ENCODE measurements at regions not wholly inside any gene's neighbourhood (a gene's known extent, or its start where the extent isn't known, plus 50 kb on each side); places are given as distances from the start of the nearest gene placed in this dataset.

DNA sequence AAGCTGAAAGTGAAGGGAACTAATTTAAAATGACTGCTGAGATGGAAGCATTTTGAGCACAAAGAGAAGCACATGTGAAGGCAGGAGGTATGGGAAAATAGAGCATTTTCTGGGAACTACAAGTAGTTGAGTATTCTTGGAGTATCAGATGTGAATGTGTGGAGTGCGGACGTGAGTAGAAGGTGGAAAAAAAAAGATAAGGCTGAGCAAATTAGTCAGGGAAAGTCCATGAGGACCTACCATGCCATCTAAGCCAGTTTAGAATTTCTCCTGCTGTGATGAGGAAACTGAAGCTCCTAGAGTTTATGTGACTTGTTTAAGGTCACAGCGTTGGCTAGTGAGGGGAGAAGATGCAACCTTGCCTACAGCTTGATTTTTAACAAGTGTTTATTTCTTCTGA lies 578.1 kb upstream of the MIR17HG start:
- no peak for TF ChIP-seq EZH2 (IDR thresholded peaks at IDR 0.05; ENCODE audit: low read depth)
- Histone ChIP-seq H3K79me2 (ENCODE audit: low read depth) (no peaks in the 10 kb centered on the region), H3K27me3 (ENCODE audit: insufficient read depth, low read depth) (no peaks in the 10 kb centered on the region), H3K9me3 (ENCODE audit: insufficient read depth, low read depth) (no peaks in the 10 kb centered on the region), H3K4me1 (replicated peaks; ENCODE audit: insufficient read depth) (no peaks in the 10 kb centered on the region), H3K4me3 (no peak overlapping the region), H3K27ac (no peak overlapping the region), H3K9me2 (ENCODE audit: insufficient read depth) (no peaks in the 10 kb centered on the region; the same call in 1 of the 2 replicates), H3F3A (ENCODE audit: insufficient read depth, low read depth) (no peaks in the 10 kb centered on the region), H3K36me3 (ENCODE audit: low read depth) (no peaks in the 10 kb centered on the region), H2AFZ (no peak overlapping the region), H4K20me1 (ENCODE audit: insufficient read depth) (no peaks in the 10 kb centered on the region), H3K4me2 (no peak overlapping the region)
- ChIA-PET CTCF (no interaction called here), POLR2A (ENCODE audit: unreplicated experiment) (no interaction called here)
- DNase-seq: no peak
- intact Hi-C loops (cut with micrococcal nuclease; ENCODE audit: unreplicated experiment): no loop called here
- no TSS peak for BruUV-seq (replicated peaks)

DNA sequence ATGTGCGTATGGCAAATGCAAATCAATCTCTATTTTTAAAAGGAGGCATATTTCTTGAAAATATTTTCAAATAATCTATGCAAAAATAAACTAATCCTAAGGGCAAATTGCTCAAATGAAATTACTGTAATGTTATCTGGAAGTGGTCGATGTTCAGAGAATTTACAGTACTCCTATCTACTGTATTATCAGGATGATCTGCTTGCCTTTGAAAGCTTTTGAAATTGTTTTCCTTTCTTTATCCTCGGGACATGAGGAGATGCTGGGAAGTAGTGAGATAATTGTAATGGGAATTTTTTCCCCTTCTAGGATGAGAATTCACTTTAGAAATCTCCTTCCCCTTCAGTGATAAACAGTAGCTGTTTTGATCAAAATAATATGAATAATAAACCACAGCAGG lies 577.2 kb upstream of the MIR17HG start:
- H3K4me3 ChIP-seq: no peak overlapping the region
- H3F3A ChIP-seq (ENCODE audit: insufficient read depth, low read depth): no peaks in the 10 kb centered on the region
- no peak overlapping the region for H3K4me2 ChIP-seq
- TF ChIP-seq, protein P1, sequence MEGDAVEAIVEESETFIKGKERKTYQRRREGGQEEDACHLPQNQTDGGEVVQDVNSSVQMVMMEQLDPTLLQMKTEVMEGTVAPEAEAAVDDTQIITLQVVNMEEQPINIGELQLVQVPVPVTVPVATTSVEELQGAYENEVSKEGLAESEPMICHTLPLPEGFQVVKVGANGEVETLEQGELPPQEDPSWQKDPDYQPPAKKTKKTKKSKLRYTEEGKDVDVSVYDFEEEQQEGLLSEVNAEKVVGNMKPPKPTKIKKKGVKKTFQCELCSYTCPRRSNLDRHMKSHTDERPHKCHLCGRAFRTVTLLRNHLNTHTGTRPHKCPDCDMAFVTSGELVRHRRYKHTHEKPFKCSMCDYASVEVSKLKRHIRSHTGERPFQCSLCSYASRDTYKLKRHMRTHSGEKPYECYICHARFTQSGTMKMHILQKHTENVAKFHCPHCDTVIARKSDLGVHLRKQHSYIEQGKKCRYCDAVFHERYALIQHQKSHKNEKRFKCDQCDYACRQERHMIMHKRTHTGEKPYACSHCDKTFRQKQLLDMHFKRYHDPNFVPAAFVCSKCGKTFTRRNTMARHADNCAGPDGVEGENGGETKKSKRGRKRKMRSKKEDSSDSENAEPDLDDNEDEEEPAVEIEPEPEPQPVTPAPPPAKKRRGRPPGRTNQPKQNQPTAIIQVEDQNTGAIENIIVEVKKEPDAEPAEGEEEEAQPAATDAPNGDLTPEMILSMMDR (conservative IDR thresholded peaks at IDR 0.05): no peak
- TF ChIP-seq EZH2 (IDR thresholded peaks at IDR 0.05; ENCODE audit: low read depth): no peak
- H3K27ac ChIP-seq: no peak overlapping the region
- peak overlapping the region; percentile 39; the same call in 1 of the 2 replicates for H2AFZ ChIP-seq
- ChIA-PET POLR2A (ENCODE audit: unreplicated experiment) (no interaction called here), CTCF (no interaction called here)
- no peaks in the 10 kb centered on the region for H4K20me1 ChIP-seq (ENCODE audit: insufficient read depth)
- no TSS peak for BruUV-seq (replicated peaks)
- no peaks in the 10 kb centered on the region for H3K9me3 ChIP-seq (ENCODE audit: insufficient read depth, low read depth)
- no peak for DNase-seq
- H3K79me2 ChIP-seq (ENCODE audit: low read depth): no peaks in the 10 kb centered on the region
- H3K4me1 ChIP-seq (replicated peaks; ENCODE audit: insufficient read depth): no peaks in the 10 kb centered on the region
- no peaks in the 10 kb centered on the region for H3K27me3 ChIP-seq (ENCODE audit: insufficient read depth, low read depth)
- H3K9me2 ChIP-seq (ENCODE audit: insufficient read depth): no peaks in the 10 kb centered on the region; the same call in 1 of the 2 replicates
- H3K36me3 ChIP-seq (ENCODE audit: low read depth): no peaks in the 10 kb centered on the region
- intact Hi-C loops (cut with micrococcal nuclease; ENCODE audit: unreplicated experiment): no loop called here

DNA sequence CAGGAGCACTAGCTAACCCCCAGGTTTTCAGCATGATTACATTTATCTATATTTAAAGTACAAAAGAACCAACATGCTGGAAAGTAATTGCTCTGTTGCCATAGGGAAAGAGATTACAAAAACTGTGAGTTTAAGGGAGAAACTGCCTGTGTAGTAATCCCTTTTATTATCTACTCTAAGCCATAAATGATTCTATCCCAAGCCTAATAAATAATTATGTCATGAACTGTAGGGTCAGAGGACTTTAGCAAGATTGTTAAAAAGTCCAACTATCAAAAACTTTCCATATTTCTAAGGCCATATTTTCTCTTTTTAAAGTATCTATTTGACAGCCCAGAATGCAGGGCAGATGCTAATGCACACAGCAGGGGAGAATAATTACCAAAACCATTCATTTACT lies 573.8 kb upstream of the MIR17HG start:
- intact Hi-C loops (cut with micrococcal nuclease; ENCODE audit: unreplicated experiment): no loop called here
- no peaks in the 10 kb centered on the region for H3K9me2 ChIP-seq (ENCODE audit: insufficient read depth)
- H3K36me3 ChIP-seq (ENCODE audit: low read depth): no peaks in the 10 kb centered on the region
- H3K4me3 ChIP-seq: no peak overlapping the region
- H3K27me3 ChIP-seq (ENCODE audit: insufficient read depth, low read depth): no peaks in the 10 kb centered on the region
- no peak overlapping the region for H3K27ac ChIP-seq
- H3K4me1 ChIP-seq (replicated peaks; ENCODE audit: insufficient read depth): no peaks in the 10 kb centered on the region
- H2AFZ ChIP-seq: no peak overlapping the region
- H3K9me3 ChIP-seq (ENCODE audit: insufficient read depth, low read depth): no peaks in the 10 kb centered on the region
- no TSS peak for BruUV-seq (replicated peaks)
- no peak overlapping the region for H3K4me2 ChIP-seq
- no peaks in the 10 kb centered on the region for H3K79me2 ChIP-seq (ENCODE audit: low read depth)
- no peaks in the 10 kb centered on the region for H3F3A ChIP-seq (ENCODE audit: insufficient read depth, low read depth)
- TF ChIP-seq EZH2 (IDR thresholded peaks at IDR 0.05; ENCODE audit: low read depth): no peak
- TF ChIP-seq, protein P1 (conservative IDR thresholded peaks at IDR 0.05): no peak
- no peaks in the 10 kb centered on the region; the same call in 1 of the 2 replicates for H4K20me1 ChIP-seq (ENCODE audit: insufficient read depth)
- POLR2A ChIA-PET (ENCODE audit: unreplicated experiment): no interaction called here
- no peak for DNase-seq
- CTCF ChIA-PET: no interaction called here

DNA sequence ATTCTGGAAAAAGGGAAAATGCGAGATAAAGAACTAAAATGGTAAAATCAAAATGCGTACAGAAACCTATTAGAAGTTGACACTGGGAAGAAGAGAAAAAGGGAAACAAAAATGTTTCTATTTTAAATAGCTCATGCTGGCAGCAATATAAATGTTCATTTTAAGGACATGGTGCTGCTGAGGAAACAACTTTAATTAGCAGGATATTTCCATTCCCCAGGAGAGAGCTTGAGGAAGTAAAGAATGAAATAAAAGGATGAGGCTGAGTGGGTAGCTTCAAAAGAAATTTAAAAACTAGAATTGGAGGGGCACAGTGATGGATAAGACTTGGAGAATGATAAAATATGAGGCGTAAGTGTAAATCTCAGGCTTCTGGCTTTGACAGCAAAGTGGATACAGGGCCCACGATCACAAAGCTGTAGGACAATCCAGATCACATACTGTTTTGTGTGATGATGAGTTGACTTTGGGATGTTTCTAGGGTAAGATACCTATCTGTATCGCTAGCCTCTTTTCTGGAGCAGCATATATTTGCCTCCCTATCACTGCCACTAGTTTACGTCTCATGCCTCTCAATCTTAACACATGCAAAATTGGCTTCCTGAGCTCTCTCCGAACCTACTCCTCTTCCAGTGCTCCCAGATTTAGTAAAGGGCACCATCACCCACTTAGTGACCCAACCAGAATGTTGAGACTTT lies 571.3 kb upstream of the MIR17HG start:
- Histone ChIP-seq H3K9me3 (ENCODE audit: insufficient read depth, low read depth) (no peaks in the 10 kb centered on the region), H3F3A (ENCODE audit: insufficient read depth, low read depth) (no peaks in the 10 kb centered on the region), H3K27me3 (ENCODE audit: insufficient read depth, low read depth) (no peaks in the 10 kb centered on the region), H4K20me1 (ENCODE audit: insufficient read depth) (no peaks in the 10 kb centered on the region; the same call in 1 of the 2 replicates), H2AFZ (no peak overlapping the region), H3K4me1 (replicated peaks; ENCODE audit: insufficient read depth) (no peaks in the 10 kb centered on the region), H3K4me2 (no peak overlapping the region), H3K27ac (no peak overlapping the region), H3K9me2 (ENCODE audit: insufficient read depth) (no peaks in the 10 kb centered on the region), H3K4me3 (no peak overlapping the region), H3K36me3 (ENCODE audit: low read depth) (no peaks in the 10 kb centered on the region), H3K79me2 (ENCODE audit: low read depth) (no peaks in the 10 kb centered on the region)
- no peak for DNase-seq
- ChIA-PET CTCF (no interaction called here), POLR2A (ENCODE audit: unreplicated experiment) (no interaction called here)
- intact Hi-C loops (cut with micrococcal nuclease; ENCODE audit: unreplicated experiment): no loop called here
- BruUV-seq (replicated peaks): no TSS peak
- TF ChIP-seq, protein P1 (conservative IDR thresholded peaks at IDR 0.05): no peak
- TF ChIP-seq EZH2 (IDR thresholded peaks at IDR 0.05; ENCODE audit: low read depth): no peak
